ENCODE measurements at regions not wholly inside any gene's neighbourhood (a gene's known extent, or its start where the extent isn't known, plus 50 kb on each side); places are given as distances from the start of the nearest gene placed in this dataset.
"Not testable (repeated sequence)": the region's sequence is repeated elsewhere in the genome, so short reads cannot be mapped to it uniquely, and the experiment has no call there.

DNA sequence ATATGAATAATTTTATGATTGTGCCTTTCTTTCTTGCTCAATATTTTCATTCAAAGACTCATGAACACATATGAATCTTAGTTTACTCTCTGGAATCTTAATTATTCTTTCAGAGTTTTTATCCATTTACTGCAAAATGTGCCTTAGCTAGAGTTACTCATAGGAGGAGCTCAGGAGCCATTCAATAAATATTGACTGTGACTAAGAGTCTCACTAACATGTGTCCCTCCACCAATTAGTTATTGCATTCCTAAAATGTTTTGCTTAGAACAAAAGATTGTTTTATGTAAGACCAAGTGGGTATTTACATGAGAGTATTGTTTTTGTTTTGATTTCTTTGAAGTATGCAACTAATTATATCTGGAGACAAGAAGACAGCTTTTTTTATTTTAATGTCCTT is 218.4 kb upstream of the MAST4 start:
- ATAC-seq (ENCODE audit: low FRiP score in 2 of 2): no peak
- TF ChIP-seq, protein P1, sequence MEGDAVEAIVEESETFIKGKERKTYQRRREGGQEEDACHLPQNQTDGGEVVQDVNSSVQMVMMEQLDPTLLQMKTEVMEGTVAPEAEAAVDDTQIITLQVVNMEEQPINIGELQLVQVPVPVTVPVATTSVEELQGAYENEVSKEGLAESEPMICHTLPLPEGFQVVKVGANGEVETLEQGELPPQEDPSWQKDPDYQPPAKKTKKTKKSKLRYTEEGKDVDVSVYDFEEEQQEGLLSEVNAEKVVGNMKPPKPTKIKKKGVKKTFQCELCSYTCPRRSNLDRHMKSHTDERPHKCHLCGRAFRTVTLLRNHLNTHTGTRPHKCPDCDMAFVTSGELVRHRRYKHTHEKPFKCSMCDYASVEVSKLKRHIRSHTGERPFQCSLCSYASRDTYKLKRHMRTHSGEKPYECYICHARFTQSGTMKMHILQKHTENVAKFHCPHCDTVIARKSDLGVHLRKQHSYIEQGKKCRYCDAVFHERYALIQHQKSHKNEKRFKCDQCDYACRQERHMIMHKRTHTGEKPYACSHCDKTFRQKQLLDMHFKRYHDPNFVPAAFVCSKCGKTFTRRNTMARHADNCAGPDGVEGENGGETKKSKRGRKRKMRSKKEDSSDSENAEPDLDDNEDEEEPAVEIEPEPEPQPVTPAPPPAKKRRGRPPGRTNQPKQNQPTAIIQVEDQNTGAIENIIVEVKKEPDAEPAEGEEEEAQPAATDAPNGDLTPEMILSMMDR (IDR thresholded peaks at IDR 0.05): no peak
- no peak for TF ChIP-seq POLR2AphosphoS5 (IDR thresholded peaks at IDR 0.05)
- TF ChIP-seq EP300 (IDR thresholded peaks at IDR 0.05): no peak
- TF ChIP-seq POLR2A (IDR thresholded peaks at IDR 0.05): no peak
- no peak overlapping the region for H3K27ac ChIP-seq
- no peaks in the 10 kb centered on the region for H3K36me3 ChIP-seq
- H3K9me3 ChIP-seq: peaks cover 0 to 2% (median 0%) of the 10 kb centered on the region in 4 donors
- no peak for DNase-seq
- no peaks in the 10 kb centered on the region for H3K4me1 ChIP-seq
- no peak overlapping the region for H3K4me3 ChIP-seq
- H3K27me3 ChIP-seq: no peaks in the 10 kb centered on the region

DNA sequence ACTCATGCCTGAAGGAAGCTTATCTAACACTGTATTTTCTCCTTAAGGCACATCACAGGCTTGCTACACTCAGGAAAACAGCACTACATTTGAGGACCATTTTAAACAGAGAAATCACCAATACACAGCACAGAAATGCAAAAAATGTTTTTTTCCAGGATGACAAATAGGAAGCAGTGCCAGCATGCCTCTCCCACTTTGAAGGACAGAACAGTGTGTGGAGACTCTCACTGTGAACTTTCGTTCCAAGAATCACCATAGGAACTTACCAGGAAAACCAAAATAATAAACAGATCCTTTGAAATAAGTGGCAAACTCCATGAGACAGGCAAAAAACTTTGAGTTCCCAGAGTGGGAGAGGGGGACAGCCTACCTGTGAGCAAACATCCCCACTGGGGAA is 217.8 kb upstream of the MAST4 start:
- Histone ChIP-seq H3K27ac (no peak overlapping the region), H3K4me1 (no peaks in the 10 kb centered on the region), H3K36me3 (no peaks in the 10 kb centered on the region), H3K4me3 (no peak overlapping the region), H3K27me3 (no peaks in the 10 kb centered on the region), H3K9me3 (peaks cover 0 to 2% (median 0%) of the 10 kb centered on the region in 4 donors)
- no peak for DNase-seq
- peak in 1 of 2 donors; percentile 23 for ATAC-seq (ENCODE audit: low FRiP score in 2 of 2)
- 78 to 79% methylated on average over 1 of the region's 1 CpG for WGBS, 2 donors
- TF ChIP-seq POLR2A (IDR thresholded peaks at IDR 0.05) (no peak), EP300 (IDR thresholded peaks at IDR 0.05) (no peak), POLR2AphosphoS5 (IDR thresholded peaks at IDR 0.05) (no peak)
- TF ChIP-seq, protein P1 (IDR thresholded peaks at IDR 0.05): no peak

DNA sequence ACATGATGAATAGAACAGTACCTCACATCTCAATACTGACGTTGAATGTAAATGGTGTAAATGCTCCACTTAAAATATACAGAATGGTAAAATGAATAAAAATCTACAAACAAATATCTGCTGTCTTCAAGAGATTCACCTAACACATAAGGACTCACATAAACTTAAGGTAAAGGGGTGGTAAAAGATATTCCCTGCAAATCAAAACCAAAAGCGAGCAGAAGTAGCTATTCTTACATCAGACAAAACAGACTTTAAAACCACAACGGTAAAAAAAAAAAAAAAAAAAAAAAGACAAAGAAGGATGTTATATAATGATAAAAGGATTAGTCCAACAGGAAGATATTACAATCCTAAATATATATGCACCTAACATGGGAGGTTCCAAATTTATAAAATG is 214.0 kb upstream of the MAST4 start:
- peaks cover 0 to 2% (median 0%) of the 10 kb centered on the region in 4 donors for H3K9me3 ChIP-seq
- H3K4me3 ChIP-seq: no peak overlapping the region
- no peaks in the 10 kb centered on the region for H3K4me1 ChIP-seq
- H3K27me3 ChIP-seq: no peaks in the 10 kb centered on the region
- TF ChIP-seq, protein P1 (IDR thresholded peaks at IDR 0.05): no peak
- TF ChIP-seq EP300 (IDR thresholded peaks at IDR 0.05) (no peak), POLR2A (IDR thresholded peaks at IDR 0.05) (no peak), POLR2AphosphoS5 (IDR thresholded peaks at IDR 0.05) (no peak)
- no peak overlapping the region for H3K27ac ChIP-seq
- ATAC-seq (ENCODE audit: low FRiP score in 2 of 2): no peak
- no peaks in the 10 kb centered on the region for H3K36me3 ChIP-seq
- DNase-seq: no peak
- 85 to 89% methylated on average over 3 of the region's 3 CpGs for WGBS, 2 donors

DNA sequence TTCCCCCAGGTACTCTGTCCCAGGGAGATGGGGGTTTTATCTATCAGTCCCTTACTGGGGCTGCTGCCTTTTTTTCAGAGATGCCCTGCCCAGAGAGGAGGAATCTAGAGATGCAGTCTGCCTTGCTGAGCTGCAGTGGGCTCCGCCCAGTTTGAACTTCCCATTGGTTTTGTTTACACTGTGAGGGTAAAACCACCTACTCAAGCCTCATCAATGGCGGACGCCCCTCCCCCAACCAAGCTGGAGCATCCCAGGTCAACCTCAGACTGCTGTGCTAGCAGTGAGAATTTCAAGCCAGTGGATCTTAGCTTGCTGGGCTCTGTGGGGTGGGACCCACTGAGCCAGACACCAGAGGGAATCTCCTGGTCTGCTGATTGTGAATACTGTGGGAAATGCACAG is 191.0 kb upstream of the MAST4 start:
- H3K36me3 ChIP-seq; H3K4me1 ChIP-seq; H3K9me3 ChIP-seq; ATAC-seq (ENCODE audit: low FRiP score in 2 of 2); H3K4me3 ChIP-seq; H3K27ac ChIP-seq; H3K27me3 ChIP-seq; DNase-seq: not testable (repeated sequence)
- 83 to 93% methylated on average over 2 to 3 of the region's 3 CpGs for WGBS, 2 donors

DNA sequence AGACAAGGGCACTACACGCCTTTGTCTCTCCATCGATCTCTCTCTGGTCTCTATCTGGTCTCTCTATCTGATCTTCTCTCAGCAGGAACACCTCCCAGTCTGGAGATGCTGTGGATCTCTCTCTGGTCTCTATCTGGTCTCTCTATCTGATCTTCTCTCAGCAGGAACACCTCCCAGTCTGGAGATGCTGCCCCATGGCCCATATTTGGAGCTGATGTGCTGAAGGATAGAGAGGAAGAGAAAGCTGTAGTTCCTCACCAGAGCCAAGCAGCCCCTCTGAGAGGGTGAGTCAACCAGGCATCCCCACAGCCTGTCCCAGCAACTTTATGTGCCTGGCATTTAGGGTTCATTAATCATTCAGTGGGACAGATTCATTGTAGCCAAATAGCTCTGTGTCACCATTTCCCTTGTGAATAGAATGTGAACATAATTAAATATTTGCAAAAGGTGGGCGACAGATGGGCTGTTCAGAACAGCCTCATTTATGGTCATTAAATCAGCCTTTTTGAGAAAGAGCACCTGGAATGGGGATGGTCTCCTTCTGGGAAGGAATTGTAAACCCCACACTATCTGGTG is 189.3 kb upstream of the MAST4 start:
- DNase-seq (no peak), ATAC-seq (ENCODE audit: low FRiP score in 2 of 2) (no peak)
- H3K9me3 ChIP-seq: no peaks in the 10 kb centered on the region
- no peaks in the 10 kb centered on the region for H3K36me3 ChIP-seq
- WGBS, 2 donors: 63 to 72% methylated on average over 3 of the region's 3 CpGs
- no peaks in the 10 kb centered on the region for H3K4me1 ChIP-seq
- no peak overlapping the region for H3K4me3 ChIP-seq
- no peak overlapping the region for H3K27ac ChIP-seq
- no peaks in the 10 kb centered on the region for H3K27me3 ChIP-seq
- no peak for TF ChIP-seq POLR2A (IDR thresholded peaks at IDR 0.05)
- TF ChIP-seq, protein P1 (IDR thresholded peaks at IDR 0.05): no peak
- TF ChIP-seq POLR2AphosphoS5 (IDR thresholded peaks at IDR 0.05): no peak
- no peak for TF ChIP-seq EP300 (IDR thresholded peaks at IDR 0.05)

Measured in upper lobe of left lung (tissue), 6 donors.